HepG2 (cell line): ENCODE measurements at regions not wholly inside any gene's neighbourhood (a gene's known extent, or its start where the extent isn't known, plus 50 kb on each side); places are given as distances from the start of the nearest gene placed in this dataset.

ENCODE experiments used
- ATAC-seq: fragments of 200-7000 bp; cut with Tn5 transposase; 3 replicates; pipeline ENCODE4 v1.9.1; 2020; ENCODE audit warnings: mild to moderate bottlenecking, moderate library complexity
- BruUV-seq: library from RNA; stranded (reverse); fragments of 400-500 nt; replicated peaks from 2 replicates; lab custom pipeline; 2021; lab: Mats Ljungman, UMichigan
- CTCF ChIA-PET: fragments of 300-600 bp; formaldehyde crosslinking; extraction: SDS; loops from one replicate; lab custom pipeline; 2021; ENCODE audit warnings: low total read pairs, inconsistent platforms, low intra/inter-chr PET ratio; lab: Yijun Ruan, JAX
- POLR2A ChIA-PET: fragments of 350-600 bp; sonication (Branson Sonifier 250); formaldehyde crosslinking; loops from one replicate; lab custom pipeline; 2020; ENCODE audit warnings: antibody characterized with exemption, inconsistent platforms; lab: Yijun Ruan, JAX
- DNase-seq: peaks from one replicate; pipeline ENCODE4 v3.0.0-alpha.2; 2015; ENCODE audit warnings: low spot score
- FAIRE-seq: peaks from 3 replicates; lab custom pipeline; 2011; peaks lifted over from hg19 to GRCh38; lab: Jason Lieb, UNC
- H2AFZ ChIP-seq: one replicate; pipeline ENCODE4 v1.6.1; 2011; ENCODE audit warnings: low read length, inconsistent platforms
- H3K27ac ChIP-seq: fragments of 300-600 bp; 3 replicates; pipeline ENCODE4 v1.8.0; 2011; ENCODE audit warnings: mixed run types, mild to moderate bottlenecking, mixed read lengths, low read length, inconsistent platforms; ENCODE audit not compliant: insufficient read depth; ENCODE audit errors: extremely low read length
- H3K27me3 ChIP-seq, 2 experiments: fragments of 200-600 bp in 1 of 2; 2 replicates in 1 of 2; 3 replicates in 1 of 2; pipeline versions ENCODE4 v1.6.0 to v1.8.0; 2011; ENCODE audit warnings: low read length in 2 of 2, mild to moderate bottlenecking in 2 of 2, moderate library complexity in 2 of 2, inconsistent platforms in 1 of 2; ENCODE audit not compliant: insufficient read depth in 2 of 2, control insufficient read depth in 1 of 2
- H3K36me3 ChIP-seq, 2 experiments: fragments of 200-600 bp in 1 of 2; replicated peaks in 1 of 2; 2 replicates in 1 of 2; 3 replicates in 1 of 2; pipeline versions ENCODE4 v1.5.1 to v1.8.0; 2011; ENCODE audit warnings: low read length in 2 of 2, inconsistent platforms in 1 of 2; ENCODE audit not compliant: insufficient read depth in 2 of 2, control insufficient read depth in 1 of 2
- H3K4me1 ChIP-seq: 2 replicates; pipeline ENCODE4 v1.5.1; 2012; ENCODE audit warnings: low read length, inconsistent platforms; ENCODE audit not compliant: insufficient read depth
- H3K4me2 ChIP-seq: 2 replicates; pipeline ENCODE4 v1.6.0; 2011; ENCODE audit warnings: low read depth, low read length, inconsistent platforms
- H3K4me3 ChIP-seq, 3 experiments: fragments of 200-600 bp in 1 of 3; sonication (generic), shearing (Covaris generic) in 1 of 3; replicated peaks in 1 of 3; 2 replicates each; pipeline ENCODE4 v1.5.1; 2011 to 2016; ENCODE audit warnings: low read length in 3 of 3, inconsistent platforms in 2 of 3, low read depth in 2 of 3, mild to moderate bottlenecking in 2 of 3, control low read depth in 1 of 3, mixed read lengths in 1 of 3; ENCODE audit not compliant: insufficient read depth in 1 of 3
- H3K79me2 ChIP-seq: one replicate; pipeline ENCODE4 v1.6.1; 2011; ENCODE audit warnings: low read length, inconsistent platforms; ENCODE audit not compliant: insufficient read depth
- H3K9ac ChIP-seq: 2 replicates; pipeline ENCODE4 v1.6.0; 2011; ENCODE audit warnings: mild to moderate bottlenecking, low read depth, low read length, inconsistent platforms; ENCODE audit not compliant: insufficient read depth
- H3K9me3 ChIP-seq: 2 replicates; pipeline ENCODE4 v1.5.1; 2012; ENCODE audit warnings: mild to moderate bottlenecking, low read length
- H4K20me1 ChIP-seq: 2 replicates; pipeline ENCODE4 v1.6.0; 2011; ENCODE audit warnings: inconsistent platforms, mild to moderate bottlenecking, low read length, moderate library complexity; ENCODE audit not compliant: insufficient read depth
- CREB1 ChIP-seq, 2 experiments: fragments of 450-650 bp in 1 of 2; IDR thresholded peaks; 2 replicates each; pipeline ENCODE4 v1.6.1; 2016 to 2017; ENCODE audit warnings: control low read depth in 1 of 2, mild to moderate bottlenecking in 1 of 2, missing compliant biosample characterization in 1 of 2, missing genetic modification characterization in 1 of 2
- ETV6 ChIP-seq: sonication (generic); formaldehyde crosslinking; conservative IDR thresholded peaks from 2 replicates; pipeline ENCODE4 v1.4.0; 2020; ENCODE audit warnings: missing genetic modification reagents
- GFI1 ChIP-seq: sonication (generic); formaldehyde crosslinking; IDR thresholded peaks from 2 replicates; pipeline ENCODE4 v1.5.0; 2020; ENCODE audit warnings: missing genetic modification reagents, mild to moderate bottlenecking, borderline replicate concordance
- HNRNPUL1 ChIP-seq: fragments of 200-400 bp; formaldehyde crosslinking; IDR thresholded peaks from 2 replicates; pipeline ENCODE4 v1.6.1; 2017; ENCODE audit warnings: low read depth, mild to moderate bottlenecking, low read length, moderate library complexity
- MED1 ChIP-seq: sonication (generic); formaldehyde crosslinking; IDR thresholded peaks from 2 replicates; pipeline ENCODE4 v1.4.0; 2020; ENCODE audit warnings: missing genetic modification reagents
- NR2F6 ChIP-seq, 2 experiments: IDR thresholded peaks; 2 replicates each; pipeline ENCODE4 v1.6.1; 2016; ENCODE audit warnings: antibody characterized with exemption in 1 of 2, mild to moderate bottlenecking in 1 of 2
- SMAD9 ChIP-seq: sonication (generic); formaldehyde crosslinking; IDR thresholded peaks from 2 replicates; pipeline ENCODE4 v1.5.1; 2020; ENCODE audit warnings: mild to moderate bottlenecking, missing genetic modification reagents
- SOX5 ChIP-seq: IDR thresholded peaks from 2 replicates; pipeline ENCODE4 v1.6.1; 2016; ENCODE audit warnings: borderline replicate concordance
- ZBTB21 ChIP-seq: sonication (generic); formaldehyde crosslinking; IDR thresholded peaks from 2 replicates; pipeline ENCODE4 v1.4.0; 2020; ENCODE audit warnings: missing genetic modification reagents
- ZBTB8A ChIP-seq: sonication (generic); formaldehyde crosslinking; IDR thresholded peaks from 2 replicates; pipeline ENCODE4 v1.4.0; 2020; ENCODE audit warnings: mild to moderate bottlenecking, low read depth, missing genetic modification reagents, borderline replicate concordance
- ZNF20 ChIP-seq: sonication (generic); formaldehyde crosslinking; IDR thresholded peaks from 2 replicates; pipeline ENCODE4 v1.4.0; 2020; ENCODE audit warnings: mild to moderate bottlenecking, moderate library complexity, missing genetic modification reagents
- ZNF205 ChIP-seq: IDR thresholded peaks from 2 replicates; pipeline ENCODE4 v1.6.1; 2018; ENCODE audit warnings: missing biosample characterization, missing genetic modification reagents
- ZNF33A ChIP-seq: sonication (generic); formaldehyde crosslinking; IDR thresholded peaks from 2 replicates; pipeline ENCODE4 v1.5.1; 2020; ENCODE audit warnings: missing genetic modification reagents, mild to moderate bottlenecking, moderate library complexity, borderline replicate concordance
- ZNF564 ChIP-seq: sonication (generic); formaldehyde crosslinking; IDR thresholded peaks from 2 replicates; pipeline ENCODE4 v1.8.1; 2023; ENCODE audit warnings: mild to moderate bottlenecking, missing genetic modification reagents
- ZNF629 ChIP-seq: sonication (generic); formaldehyde crosslinking; conservative IDR thresholded peaks from 2 replicates; pipeline ENCODE4 v1.5.0; 2020; ENCODE audit warnings: missing genetic modification reagents
- ZNF652 ChIP-seq: IDR thresholded peaks from 2 replicates; pipeline ENCODE4 v1.6.1; 2016; ENCODE audit warnings: low read depth, borderline replicate concordance
- ZNF816 ChIP-seq: sonication (generic); formaldehyde crosslinking; IDR thresholded peaks from 2 replicates; pipeline ENCODE4 v1.8.0; 2022; ENCODE audit warnings: missing genetic modification reagents, mild to moderate bottlenecking, borderline replicate concordance
- whole genome bisulfite sequencing: methylation state at CpG from one replicate; pipeline ENCODE4 v1.1.6; 2017; ENCODE audit warnings: low lambda C conversion rate; 5-methylcytosine and 5-hydroxymethylcytosine counted together
- in situ Hi-C: cut with HindIII; loops from 2 replicates; pipeline ENCODE4 v1.10.0; 2017; ENCODE audit warnings: low pct_unique_long_range_greater_than_20kb; ENCODE audit not compliant: extremely low pct_ligation_motif_present
- intact Hi-C: fragments of 100-400 bp; cut with micrococcal nuclease; formaldehyde crosslinking; loops from one replicate; pipeline ENCODE4 v1.10.0; 2022; ENCODE audit not compliant: unreplicated experiment
- TF ChIP-seq, protein P1 (sequence below): sonication (generic); formaldehyde crosslinking; IDR thresholded peaks from 2 replicates; pipeline ENCODE4 v1.8.0; 2022; ENCODE audit warnings: mild to moderate bottlenecking, missing genetic modification reagents
- TF ChIP-seq, protein P2 (sequence below): fragments of 450-650 bp; IDR thresholded peaks from 2 replicates; pipeline ENCODE4 v1.6.1; 2017

DNA sequence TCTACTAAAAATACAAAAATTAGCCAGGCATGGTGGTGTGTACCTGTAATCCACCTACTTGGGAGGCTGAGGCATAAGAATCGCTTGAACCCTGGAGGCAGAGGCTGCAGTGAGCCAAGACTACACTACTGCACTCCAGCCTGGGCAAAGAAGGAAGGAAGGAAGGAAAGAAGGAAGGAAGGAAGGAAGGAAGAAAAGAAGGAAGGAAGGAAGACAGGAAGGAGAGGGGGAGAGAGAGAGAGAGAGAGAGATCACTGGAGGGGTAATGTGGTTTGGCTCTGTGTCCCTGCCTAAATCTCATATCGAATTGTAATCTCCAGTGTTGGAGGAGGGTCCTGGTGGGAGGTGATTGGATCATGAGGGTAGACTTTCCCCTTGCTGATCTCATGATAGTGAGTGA lies 165.5 kb downstream of the KCTD15 start:
- Histone ChIP-seq H3K36me3 (no peaks in the 10 kb centered on the region), H3K27ac (no peak overlapping the region), H3K4me3 (no peak overlapping the region), H3K9ac (no peak overlapping the region), H4K20me1 (no peaks in the 10 kb centered on the region), H3K4me2 (no peak overlapping the region), H3K4me1 (no peaks in the 10 kb centered on the region), H3K79me2 (no peaks in the 10 kb centered on the region), H3K27me3 (peaks cover 0 to 15% of the 10 kb centered on the region in 2 experiments; a peak in 2 of 5 replicates), H3K9me3 (no peaks in the 10 kb centered on the region), H2AFZ (no peak overlapping the region)
- 3% methylated on average over 2 of the region's 2 CpGs for WGBS
- ChIA-PET POLR2A (no interaction called here), CTCF (no interaction called here)
- TF ChIP-seq ZNF33A (CRISPR knock-in tag) (no peak), SOX5 (CRISPR knock-in tag) (no peak), HNRNPUL1 (no peak), MED1 (CRISPR knock-in tag) (no peak), ZNF564 (CRISPR knock-in tag) (no peak), ZNF629 (CRISPR knock-in tag) (no peak), ZNF205 (CRISPR knock-in tag) (no peak), ETV6 (CRISPR knock-in tag) (no peak), ZNF652 (CRISPR knock-in tag) (no peak), ZBTB21 (no peak), ZNF20 (CRISPR knock-in tag) (no peak), NR2F6 (IDR thresholded peaks at IDR 0.05) (no peak), NR2F6 (CRISPR knock-in tag; IDR thresholded peaks at IDR 0.05) (no peak), GFI1 (CRISPR knock-in tag) (no peak), SMAD9 (CRISPR knock-in tag) (no peak), ZNF816 (CRISPR knock-in tag) (no peak), CREB1 (IDR thresholded peaks at IDR 0.05) (no peak), CREB1 (CRISPR knock-in tag; IDR thresholded peaks at IDR 0.05) (no peak), ZBTB8A (CRISPR knock-in tag) (no peak)
- TF ChIP-seq, protein P1, sequence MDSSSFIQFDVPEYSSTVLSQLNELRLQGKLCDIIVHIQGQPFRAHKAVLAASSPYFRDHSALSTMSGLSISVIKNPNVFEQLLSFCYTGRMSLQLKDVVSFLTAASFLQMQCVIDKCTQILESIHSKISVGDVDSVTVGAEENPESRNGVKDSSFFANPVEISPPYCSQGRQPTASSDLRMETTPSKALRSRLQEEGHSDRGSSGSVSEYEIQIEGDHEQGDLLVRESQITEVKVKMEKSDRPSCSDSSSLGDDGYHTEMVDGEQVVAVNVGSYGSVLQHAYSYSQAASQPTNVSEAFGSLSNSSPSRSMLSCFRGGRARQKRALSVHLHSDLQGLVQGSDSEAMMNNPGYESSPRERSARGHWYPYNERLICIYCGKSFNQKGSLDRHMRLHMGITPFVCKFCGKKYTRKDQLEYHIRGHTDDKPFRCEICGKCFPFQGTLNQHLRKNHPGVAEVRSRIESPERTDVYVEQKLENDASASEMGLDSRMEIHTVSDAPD (CRISPR knock-in tag), result no peak
- TF ChIP-seq, protein P2, sequence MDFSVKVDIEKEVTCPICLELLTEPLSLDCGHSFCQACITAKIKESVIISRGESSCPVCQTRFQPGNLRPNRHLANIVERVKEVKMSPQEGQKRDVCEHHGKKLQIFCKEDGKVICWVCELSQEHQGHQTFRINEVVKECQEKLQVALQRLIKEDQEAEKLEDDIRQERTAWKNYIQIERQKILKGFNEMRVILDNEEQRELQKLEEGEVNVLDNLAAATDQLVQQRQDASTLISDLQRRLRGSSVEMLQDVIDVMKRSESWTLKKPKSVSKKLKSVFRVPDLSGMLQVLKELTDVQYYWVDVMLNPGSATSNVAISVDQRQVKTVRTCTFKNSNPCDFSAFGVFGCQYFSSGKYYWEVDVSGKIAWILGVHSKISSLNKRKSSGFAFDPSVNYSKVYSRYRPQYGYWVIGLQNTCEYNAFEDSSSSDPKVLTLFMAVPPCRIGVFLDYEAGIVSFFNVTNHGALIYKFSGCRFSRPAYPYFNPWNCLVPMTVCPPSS, result no peak
- no peak for ATAC-seq
- in situ Hi-C loops, result no loop called here
- DNase-seq, result no peak
- BruUV-seq, result no TSS peak
- intact Hi-C loops, result no loop called here
- no peak for FAIRE-seq
